ENCODE measurements at regions not wholly inside any gene's neighbourhood (a gene's known extent, or its start where the extent isn't known, plus 50 kb on each side); places are given as distances from the start of the nearest gene placed in this dataset.
"Not testable (repeated sequence)": the region's sequence is repeated elsewhere in the genome, so short reads cannot be mapped to it uniquely, and the experiment has no call there.

GRCh38 chr2:132318481-132318880, 98.1 kb upstream of the GPR39 start:
- in situ Hi-C loops (cut with MboI; ENCODE audit: low pct_ligation_motif_present in 1 of 4, low pct_unique_long_range_greater_than_20kb in 1 of 4, low sequenced_read_pairs in 3 of 4); H3K27ac ChIP-seq; H3K27me3 ChIP-seq; H3K36me3 ChIP-seq; H3K9me3 ChIP-seq; DNase-seq; intact Hi-C loops (cut with DNase I; ENCODE audit: low total_unique reads); H3K4me3 ChIP-seq; H3K4me1 ChIP-seq: not testable (repeated sequence)
- WGBS, 2 donors (ENCODE audit: low coverage in 1 of 2), result 86% methylated on average over 4 of the region's 4 CpGs; no CpG with 5 or more reads in 1 of the 2 donors

GRCh38 chr2:132324005-132324404, 92.6 kb upstream of the GPR39 start:
- H3K4me1 ChIP-seq; H3K9me3 ChIP-seq; H3K27me3 ChIP-seq; in situ Hi-C loops (cut with MboI; ENCODE audit: low pct_ligation_motif_present in 1 of 4, low pct_unique_long_range_greater_than_20kb in 1 of 4, low sequenced_read_pairs in 3 of 4); H3K27ac ChIP-seq; H3K4me3 ChIP-seq; H3K36me3 ChIP-seq; intact Hi-C loops (cut with DNase I; ENCODE audit: low total_unique reads); DNase-seq: not testable (repeated sequence)
- 59% methylated on average over 1 of the region's 1 CpG; no CpG with 5 or more reads in 1 of the 2 donors for WGBS, 2 donors (ENCODE audit: low coverage in 1 of 2)

- DNase-seq; H3K27me3 ChIP-seq; in situ Hi-C loops (cut with MboI; ENCODE audit: low pct_ligation_motif_present in 1 of 4, low pct_unique_long_range_greater_than_20kb in 1 of 4, low sequenced_read_pairs in 3 of 4); H3K27ac ChIP-seq; H3K4me3 ChIP-seq; H3K36me3 ChIP-seq; H3K9me3 ChIP-seq; intact Hi-C loops (cut with DNase I; ENCODE audit: low total_unique reads); H3K4me1 ChIP-seq: not testable (repeated sequence)
- WGBS, 2 donors (ENCODE audit: low coverage in 1 of 2), result 80 to 97% methylated on average over 4 to 28 of the region's 28 CpGs
These were observed 84.1 kb upstream of the GPR39 start for GRCh38 chr2:132332345-132333033.

DNA sequence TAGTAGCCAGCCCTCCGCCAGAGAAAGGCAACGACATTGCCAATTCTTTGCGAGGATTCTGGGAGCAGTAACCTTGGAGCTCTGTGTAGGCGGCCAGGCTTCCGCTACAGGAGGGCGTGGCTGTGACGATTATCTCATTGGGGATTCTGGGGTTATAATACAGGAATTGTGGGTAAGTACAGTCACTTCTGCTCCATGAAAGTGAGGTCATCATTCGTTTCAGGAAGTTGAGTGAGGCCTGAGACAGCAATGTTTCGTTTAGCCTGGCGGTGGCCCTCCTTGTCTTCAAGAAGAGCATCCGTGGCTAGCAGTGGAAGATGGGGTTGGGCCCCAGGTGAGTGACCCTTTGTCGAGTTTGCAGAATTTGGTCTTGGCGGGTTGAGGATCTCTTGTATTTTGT, 79.5 kb upstream of the GPR39 start:
- DNase-seq; H3K9me3 ChIP-seq; H3K4me1 ChIP-seq; intact Hi-C loops (cut with DNase I; ENCODE audit: low total_unique reads); H3K27ac ChIP-seq; H3K36me3 ChIP-seq; H3K4me3 ChIP-seq; in situ Hi-C loops (cut with MboI; ENCODE audit: low pct_ligation_motif_present in 1 of 4, low pct_unique_long_range_greater_than_20kb in 1 of 4, low sequenced_read_pairs in 3 of 4); H3K27me3 ChIP-seq: not testable (repeated sequence)
- 88% methylated on average over 13 of the region's 13 CpGs; no CpG with 5 or more reads in 1 of the 2 donors for WGBS, 2 donors (ENCODE audit: low coverage in 1 of 2)

- whole genome bisulfite sequencing, 2 donors (ENCODE audit: low coverage in 1 of 2), result 86% methylated on average over 1 of the region's 5 CpGs; no CpG with 5 or more reads in 1 of the 2 donors
- H3K9me3 ChIP-seq; H3K4me1 ChIP-seq; intact Hi-C loops (cut with DNase I; ENCODE audit: low total_unique reads); H3K36me3 ChIP-seq; in situ Hi-C loops (cut with MboI; ENCODE audit: low pct_ligation_motif_present in 1 of 4, low pct_unique_long_range_greater_than_20kb in 1 of 4, low sequenced_read_pairs in 3 of 4); H3K27me3 ChIP-seq; H3K27ac ChIP-seq; H3K4me3 ChIP-seq; DNase-seq: not testable (repeated sequence)
These were observed 78.8 kb upstream of the GPR39 start for GRCh38 chr2:132337844-132338243.

GRCh38 chr2:132347041-132347780, 69.4 kb upstream of the GPR39 start:
- in situ Hi-C loops (cut with MboI; ENCODE audit: low pct_ligation_motif_present in 1 of 4, low pct_unique_long_range_greater_than_20kb in 1 of 4, low sequenced_read_pairs in 3 of 4); H3K36me3 ChIP-seq; H3K9me3 ChIP-seq; H3K4me1 ChIP-seq; H3K27me3 ChIP-seq; intact Hi-C loops (cut with DNase I; ENCODE audit: low total_unique reads): not testable (repeated sequence)
- Histone ChIP-seq H3K27ac (peak overlapping the region; percentile 59 to 86 (median 76)), H3K4me3 (peak overlapping the region in 3 of 4 donors; percentile 28 to 53 (median 35))
- TF ChIP-seq POLR2A (IDR thresholded peaks at IDR 0.05), result peak; percentile 50
- TF ChIP-seq POLR2AphosphoS5 (IDR thresholded peaks at IDR 0.05), result peak in 2 of 3 donors; percentile 18 to 58
- 3 to 17% methylated on average over 8 to 33 of the region's 34 CpGs for WGBS, 2 donors (ENCODE audit: low coverage in 1 of 2)
- peak; percentile 82 for DNase-seq

- H3K36me3 ChIP-seq; H3K9me3 ChIP-seq; intact Hi-C loops (cut with DNase I; ENCODE audit: low total_unique reads); in situ Hi-C loops (cut with MboI; ENCODE audit: low pct_ligation_motif_present in 1 of 4, low pct_unique_long_range_greater_than_20kb in 1 of 4, low sequenced_read_pairs in 3 of 4); H3K4me3 ChIP-seq; H3K27ac ChIP-seq; H3K27me3 ChIP-seq: not testable (repeated sequence)
- peaks cover 0 to 13% (median 0%) of the 10 kb centered on the region in 4 donors for H3K4me1 ChIP-seq
- 20 to 24% methylated on average over 8 of the region's 8 CpGs for WGBS, 2 donors (ENCODE audit: low coverage in 1 of 2)
- TF ChIP-seq, protein P1, sequence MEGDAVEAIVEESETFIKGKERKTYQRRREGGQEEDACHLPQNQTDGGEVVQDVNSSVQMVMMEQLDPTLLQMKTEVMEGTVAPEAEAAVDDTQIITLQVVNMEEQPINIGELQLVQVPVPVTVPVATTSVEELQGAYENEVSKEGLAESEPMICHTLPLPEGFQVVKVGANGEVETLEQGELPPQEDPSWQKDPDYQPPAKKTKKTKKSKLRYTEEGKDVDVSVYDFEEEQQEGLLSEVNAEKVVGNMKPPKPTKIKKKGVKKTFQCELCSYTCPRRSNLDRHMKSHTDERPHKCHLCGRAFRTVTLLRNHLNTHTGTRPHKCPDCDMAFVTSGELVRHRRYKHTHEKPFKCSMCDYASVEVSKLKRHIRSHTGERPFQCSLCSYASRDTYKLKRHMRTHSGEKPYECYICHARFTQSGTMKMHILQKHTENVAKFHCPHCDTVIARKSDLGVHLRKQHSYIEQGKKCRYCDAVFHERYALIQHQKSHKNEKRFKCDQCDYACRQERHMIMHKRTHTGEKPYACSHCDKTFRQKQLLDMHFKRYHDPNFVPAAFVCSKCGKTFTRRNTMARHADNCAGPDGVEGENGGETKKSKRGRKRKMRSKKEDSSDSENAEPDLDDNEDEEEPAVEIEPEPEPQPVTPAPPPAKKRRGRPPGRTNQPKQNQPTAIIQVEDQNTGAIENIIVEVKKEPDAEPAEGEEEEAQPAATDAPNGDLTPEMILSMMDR (IDR thresholded peaks at IDR 0.05), result peak; percentile 65 to 86 (median 77)
- peak; percentile 50 for DNase-seq
These were observed 67.4 kb upstream of the GPR39 start for GRCh38 chr2:132349092-132349687.

DNA sequence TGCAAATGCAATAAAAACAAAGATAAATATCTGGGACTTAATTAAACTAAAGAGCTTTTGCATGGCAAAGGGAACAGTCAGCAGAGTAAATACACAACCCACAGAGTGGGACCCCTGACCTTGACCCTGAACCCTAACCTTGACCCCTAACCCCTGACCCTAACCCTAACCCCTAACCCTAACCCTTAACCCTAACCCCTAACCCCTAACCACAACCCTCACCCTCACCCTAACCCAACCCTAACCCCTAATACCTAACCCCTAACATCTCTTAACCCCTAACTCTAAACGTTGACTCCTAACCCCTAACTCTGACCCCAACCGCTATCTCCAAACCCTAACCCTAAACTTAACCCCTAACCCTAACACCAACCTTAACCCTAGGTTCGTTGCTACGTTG, 64.9 kb upstream of the GPR39 start:
- H3K4me3 ChIP-seq; H3K27me3 ChIP-seq; H3K36me3 ChIP-seq; intact Hi-C loops (cut with DNase I; ENCODE audit: low total_unique reads); DNase-seq; in situ Hi-C loops (cut with MboI; ENCODE audit: low pct_ligation_motif_present in 1 of 4, low pct_unique_long_range_greater_than_20kb in 1 of 4, low sequenced_read_pairs in 3 of 4); H3K9me3 ChIP-seq: not testable (repeated sequence)
- Histone ChIP-seq H3K4me1 (peaks cover 0 to 13% (median 0%) of the 10 kb centered on the region in 4 donors), H3K27ac (peak overlapping the region in 1 of 4 donors; percentile 72)
- WGBS, 2 donors (ENCODE audit: low coverage in 1 of 2), result 45 to 56% methylated on average over 4 of the region's 4 CpGs

All from transverse colon (tissue), 4 donors.